GM12878 (cell line): ENCODE measurements at regions not wholly inside any gene's neighbourhood (a gene's known extent, or its start where the extent isn't known, plus 50 kb on each side); places are given as distances from the start of the nearest gene placed in this dataset.

Experiments used
- ATAC-seq: fragments of 200-7000 bp; cut with Tn5 transposase; 3 replicates; pipeline ENCODE4 v1.9.1; 2020; ENCODE audit warnings: mild to moderate bottlenecking, moderate library complexity
- BruUV-seq: library from RNA; stranded (reverse); fragments of 400-500 nt; replicated peaks from 2 replicates; lab custom pipeline; 2021; lab: Mats Ljungman, UMichigan
- CTCF ChIA-PET: fragments of 300-600 bp; sonication (Branson Sonifier 250); formaldehyde crosslinking; extraction: SDS; loops from one replicate; lab custom pipeline; 2021; ENCODE audit warnings: inconsistent platforms; lab: Yijun Ruan, JAX
- POLR2A ChIA-PET: fragments of 350-600 bp; formaldehyde crosslinking; extraction: SDS; loops from one replicate; lab custom pipeline; 2021; ENCODE audit warnings: inconsistent platforms; lab: Charles Lee
- RAD21 ChIA-PET: fragments of 300-600 bp; sonication (Branson Sonifier 250); formaldehyde crosslinking; loops from one replicate; lab custom pipeline; 2023; ENCODE audit warnings: antibody characterized with exemption; ENCODE audit not compliant: unreplicated experiment; lab: Charles Lee
- SMC1A ChIA-PET: fragments of 300-600 bp; sonication (Branson Sonifier 250); formaldehyde crosslinking; loops from one replicate; lab custom pipeline; 2023; ENCODE audit not compliant: unreplicated experiment, uncharacterized antibody; lab: Charles Lee
- DNase-seq: peaks from one replicate; pipeline ENCODE4 v3.0.0-alpha.2; 2011; ENCODE audit warnings: low read depth, low spot score
- FAIRE-seq: peaks from 3 replicates; lab custom pipeline; 2011; peaks lifted over from hg19 to GRCh38; lab: Jason Lieb, UNC
- H2AFZ ChIP-seq: 2 replicates; pipeline ENCODE4 v1.6.0; 2011; ENCODE audit warnings: low read depth, low read length, control low read depth; ENCODE audit not compliant: control insufficient read depth
- H3K27ac ChIP-seq: 2 replicates; pipeline ENCODE4 v1.5.1; 2011; ENCODE audit warnings: control low read depth; ENCODE audit not compliant: control insufficient read depth, insufficient read depth
- H3K27me3 ChIP-seq, 2 experiments: replicated peaks in 1 of 2; 2 replicates each; pipeline versions ENCODE4 v1.6.0 to v1.6.1; 2011; ENCODE audit warnings: low read length in 1 of 2; ENCODE audit not compliant: control insufficient read depth in 2 of 2, insufficient read depth in 2 of 2
- H3K36me3 ChIP-seq, 2 experiments: 2 replicates each; pipeline ENCODE4 v1.5.1; 2011; ENCODE audit warnings: low read length in 1 of 2; ENCODE audit not compliant: control insufficient read depth in 2 of 2, insufficient read depth in 2 of 2
- H3K4me1 ChIP-seq: 2 replicates; pipeline ENCODE4 v1.6.1; 2011; ENCODE audit warnings: mild to moderate bottlenecking, low read length, moderate library complexity, mixed read lengths; ENCODE audit not compliant: control insufficient read depth, insufficient read depth
- H3K4me2 ChIP-seq: 2 replicates; pipeline ENCODE4 v1.6.0; 2011; ENCODE audit warnings: control low read depth; ENCODE audit not compliant: control insufficient read depth, insufficient read depth
- H3K4me3 ChIP-seq: fragments of 200-600 bp; sonication (generic); 2 replicates; pipeline ENCODE4 v1.5.1; 2016
- H3K79me2 ChIP-seq: 2 replicates; pipeline ENCODE4 v1.6.0; 2011; ENCODE audit warnings: low read length; ENCODE audit not compliant: control insufficient read depth, insufficient read depth
- H3K9ac ChIP-seq: 2 replicates; pipeline ENCODE4 v1.8.0; 2011; ENCODE audit warnings: low read length, control low read depth, mixed read lengths; ENCODE audit not compliant: control insufficient read depth, insufficient read depth
- H3K9me3 ChIP-seq: replicated peaks from 3 replicates; pipeline ENCODE4 v1.5.1; 2011; ENCODE audit warnings: mild to moderate bottlenecking, low read length; ENCODE audit not compliant: control insufficient read depth, insufficient read depth
- H4K20me1 ChIP-seq: 2 replicates; pipeline ENCODE4 v1.6.0; 2011; ENCODE audit not compliant: control insufficient read depth, insufficient read depth
- DPF2 ChIP-seq: fragments of 450-650 bp; IDR thresholded peaks from 2 replicates; pipeline ENCODE4 v1.6.1; 2017; ENCODE audit warnings: mild to moderate bottlenecking
- HDGF ChIP-seq: fragments of 450-650 bp; IDR thresholded peaks from 2 replicates; pipeline ENCODE4 v1.6.1; 2016; ENCODE audit warnings: antibody characterized with exemption
- MYC ChIP-seq: IDR thresholded peaks from 2 replicates; pipeline ENCODE4 v1.6.1; 2011; ENCODE audit warnings: mild to moderate bottlenecking, low read length, moderate library complexity, inconsistent platforms; ENCODE audit not compliant: insufficient read depth, insufficient replicate concordance, insufficient read length, severe bottlenecking
- RBBP5 ChIP-seq: fragments of 200-600 bp; sonication (generic); conservative IDR thresholded peaks from 2 replicates; pipeline ENCODE4 v1.6.1; 2016
- SP1 ChIP-seq: IDR thresholded peaks from one replicate; pipeline ENCODE4 v1.6.1; 2011; ENCODE audit warnings: low read depth, low read length
- ZZZ3 ChIP-seq: IDR thresholded peaks from 2 replicates; pipeline ENCODE4 v1.6.1; 2011; ENCODE audit warnings: low read depth; ENCODE audit not compliant: control insufficient read depth, insufficient read length
- WGBS: methylation state at CpG from one replicate; pipeline ENCODE4 v1.1.6; 2016; ENCODE audit warnings: low lambda C conversion rate; ENCODE audit not compliant: insufficient replicate concordance, insufficient coverage; ENCODE audit errors: missing lambda C conversion rate; 5-methylcytosine and 5-hydroxymethylcytosine counted together
- in situ Hi-C: fragments of 300-500 bp; cut with MboI; formaldehyde crosslinking; loops from 9 replicates; pipeline ENCODE4 v1.14.3; 2018; ENCODE audit warnings: mixed read lengths
- intact Hi-C: fragments of 100-400 bp; cut with micrococcal nuclease; formaldehyde crosslinking; loops from one replicate; pipeline ENCODE4 v1.14.2; 2022; ENCODE audit not compliant: unreplicated experiment
- TF ChIP-seq, protein P1 (sequence below): IDR thresholded peaks from 2 replicates; pipeline ENCODE4 v1.6.1; 2011; ENCODE audit warnings: borderline replicate concordance, low read depth, mild to moderate bottlenecking, moderate library complexity, mixed read lengths, low read length; ENCODE audit not compliant: insufficient read depth; ENCODE audit errors: extremely low read length

GRCh38 chr3:181619897-181620296, 91.8 kb upstream of the SOX2 start:
- CTCF ChIA-PET, result interaction anchor here (0.7 to 1.3 kb wide), 2 partner anchors 11 to 37 kb away, joined by 3 read pairs; no protein-coding TSS in a partner anchor
- Histone ChIP-seq H3K4me2 (no peak overlapping the region), H3K27ac (no peak overlapping the region)
- TF ChIP-seq MYC (no peak), RBBP5 (no peak)
- TF ChIP-seq, all 136 proteins: peak for 0
- no peaks in the 10 kb centered on the region; a peak in 1 of 4 replicates for H3K27me3 ChIP-seq
- ChIA-PET POLR2A (no interaction called here), RAD21 (no interaction called here), SMC1A (interaction anchor here (0.6 kb wide), 2 partner anchors 23 to 563 kb away, joined by 3 read pairs; no protein-coding TSS in a partner anchor)
- H3K4me1 ChIP-seq, result no peaks in the 10 kb centered on the region
- H3K9ac ChIP-seq, result no peak overlapping the region
- H3K36me3 ChIP-seq, result no peaks in the 10 kb centered on the region
- FAIRE-seq (no peak), ATAC-seq (no peak), DNase-seq (no peak)
- intact Hi-C loops, result no loop called here
- H3K9me3 ChIP-seq, result no peaks in the 10 kb centered on the region
- in situ Hi-C loops, result no loop called here
- BruUV-seq, result no TSS peak
- H3K4me3 ChIP-seq, result no peak overlapping the region
- no peaks in the 10 kb centered on the region for H3K79me2 ChIP-seq
- no peak overlapping the region for H2AFZ ChIP-seq
- H4K20me1 ChIP-seq, result no peaks in the 10 kb centered on the region
- WGBS, result 0% methylated on average over 1 of the region's 1 CpG

DNA sequence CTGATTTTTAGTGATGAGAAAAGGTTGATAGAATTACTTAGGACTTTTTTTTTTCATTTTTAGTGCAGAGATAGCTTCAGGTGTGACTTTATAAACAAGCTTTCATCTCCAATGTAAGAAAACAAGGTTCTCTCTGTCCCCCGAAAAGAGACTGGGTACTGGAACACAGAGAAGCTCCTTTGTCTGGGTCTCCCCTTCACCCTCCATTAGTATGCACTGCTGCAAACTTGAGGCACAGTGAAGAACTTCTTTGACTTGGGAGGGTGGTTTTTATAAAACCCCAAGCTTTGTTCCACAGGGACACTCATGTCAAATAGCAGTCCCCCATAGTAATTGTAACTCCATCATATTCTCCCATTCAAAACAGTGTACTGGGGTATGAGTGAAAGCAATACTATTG, 93.5 kb upstream of the SOX2 start:
- ChIA-PET POLR2A (no interaction called here), CTCF (no interaction called here), RAD21 (no interaction called here), SMC1A (interaction anchor here (1.0 kb wide), 1 partner anchor 11 kb away, joined by 3 read pairs; no protein-coding TSS in a partner anchor)
- intact Hi-C loops, result no loop called here
- H3K4me2 ChIP-seq, result no peak overlapping the region
- no peak overlapping the region for H3K9ac ChIP-seq
- H3K27ac ChIP-seq, result no peak overlapping the region
- in situ Hi-C loops, result no loop called here
- no peak overlapping the region for H3K4me3 ChIP-seq
- H3K4me1 ChIP-seq, result no peaks in the 10 kb centered on the region
- H4K20me1 ChIP-seq, result no peaks in the 10 kb centered on the region
- WGBS, result 0% methylated on average over 1 of the region's 1 CpG
- ATAC-seq, result no peak
- H3K27me3 ChIP-seq, result no peaks in the 10 kb centered on the region
- no peaks in the 10 kb centered on the region for H3K36me3 ChIP-seq
- H3K9me3 ChIP-seq, result no peaks in the 10 kb centered on the region
- TF ChIP-seq DPF2 (no peak), ZZZ3 (no peak), SP1 (no peak), HDGF (no peak)
- TF ChIP-seq, protein P1, sequence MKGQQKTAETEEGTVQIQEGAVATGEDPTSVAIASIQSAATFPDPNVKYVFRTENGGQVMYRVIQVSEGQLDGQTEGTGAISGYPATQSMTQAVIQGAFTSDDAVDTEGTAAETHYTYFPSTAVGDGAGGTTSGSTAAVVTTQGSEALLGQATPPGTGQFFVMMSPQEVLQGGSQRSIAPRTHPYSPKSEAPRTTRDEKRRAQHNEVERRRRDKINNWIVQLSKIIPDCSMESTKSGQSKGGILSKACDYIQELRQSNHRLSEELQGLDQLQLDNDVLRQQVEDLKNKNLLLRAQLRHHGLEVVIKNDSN, result no peak
- H3K79me2 ChIP-seq, result no peaks in the 10 kb centered on the region
- H2AFZ ChIP-seq, result no peak overlapping the region
- FAIRE-seq, result no peak
- DNase-seq, result no peak
- BruUV-seq, result no TSS peak
